ENCODE measurements at regions not wholly inside any gene's neighbourhood (a gene's known extent, or its start where the extent isn't known, plus 50 kb on each side); places are given as distances from the start of the nearest gene placed in this dataset.

- 47 to 54% methylated on average over 18 to 20 of the region's 20 CpGs for WGBS, 2 donors
- ATAC-seq (ENCODE audit: low FRiP score in 2 of 2) (peak in 1 of 2 donors; percentile 73), DNase-seq (no peak)
- H3K27me3 ChIP-seq, result no peaks in the 10 kb centered on the region
- no peak for TF ChIP-seq POLR2A (IDR thresholded peaks at IDR 0.05)
- TF ChIP-seq EP300 (IDR thresholded peaks at IDR 0.05), result no peak
- TF ChIP-seq CTCF (IDR thresholded peaks at IDR 0.05), result no peak
- no peak for TF ChIP-seq POLR2AphosphoS5 (IDR thresholded peaks at IDR 0.05)
- H3K9me3 ChIP-seq, result no peaks in the 10 kb centered on the region
- no peak overlapping the region for H3K27ac ChIP-seq
- no peak overlapping the region for H3K4me3 ChIP-seq
- no peaks in the 10 kb centered on the region for H3K36me3 ChIP-seq
- no peaks in the 10 kb centered on the region for H3K4me1 ChIP-seq
Observed at GRCh38 chr14:94867946-94868771, 98.2 kb upstream of the GSC start.

GRCh38 chr14:94867209-94867608, 97.3 kb upstream of the GSC start:
- Histone ChIP-seq H3K27ac (no peak overlapping the region), H3K9me3 (no peaks in the 10 kb centered on the region), H3K4me1 (no peaks in the 10 kb centered on the region), H3K36me3 (no peaks in the 10 kb centered on the region), H3K4me3 (no peak overlapping the region), H3K27me3 (no peaks in the 10 kb centered on the region)
- DNase-seq (no peak), ATAC-seq (ENCODE audit: low FRiP score in 2 of 2) (peak; percentile 21 to 44)
- 89 to 92% methylated on average over 6 of the region's 6 CpGs for WGBS, 2 donors
- no peak for TF ChIP-seq EP300 (IDR thresholded peaks at IDR 0.05)
- TF ChIP-seq POLR2AphosphoS5 (IDR thresholded peaks at IDR 0.05), result no peak
- no peak for TF ChIP-seq CTCF (IDR thresholded peaks at IDR 0.05)
- no peak for TF ChIP-seq POLR2A (IDR thresholded peaks at IDR 0.05)

- H3K27me3 ChIP-seq, result no peaks in the 10 kb centered on the region
- H3K36me3 ChIP-seq, result no peaks in the 10 kb centered on the region
- H3K4me1 ChIP-seq, result no peaks in the 10 kb centered on the region
- H3K4me3 ChIP-seq, result no peak overlapping the region
- H3K27ac ChIP-seq, result no peak overlapping the region
- TF ChIP-seq CTCF (IDR thresholded peaks at IDR 0.05) (no peak), POLR2AphosphoS5 (IDR thresholded peaks at IDR 0.05) (no peak), EP300 (IDR thresholded peaks at IDR 0.05) (no peak), POLR2A (IDR thresholded peaks at IDR 0.05) (no peak)
- ATAC-seq (ENCODE audit: low FRiP score in 2 of 2), result no peak
- no peaks in the 10 kb centered on the region for H3K9me3 ChIP-seq
- DNase-seq, result peak in 1 of 2 donors; percentile 79
- WGBS, 2 donors, result 24 to 36% methylated on average over 26 to 35 of the region's 45 CpGs
Observed at GRCh38 chr14:94864387-94865195, 94.7 kb upstream of the GSC start.

- Histone ChIP-seq H3K4me3 (no peak overlapping the region), H3K36me3 (no peaks in the 10 kb centered on the region), H3K9me3 (no peaks in the 10 kb centered on the region), H3K27me3 (no peaks in the 10 kb centered on the region), H3K27ac (no peak overlapping the region), H3K4me1 (no peaks in the 10 kb centered on the region)
- TF ChIP-seq POLR2A (IDR thresholded peaks at IDR 0.05) (no peak), POLR2AphosphoS5 (IDR thresholded peaks at IDR 0.05) (no peak), CTCF (IDR thresholded peaks at IDR 0.05) (no peak), EP300 (IDR thresholded peaks at IDR 0.05) (no peak)
- WGBS, 2 donors, result 88 to 95% methylated on average over 5 of the region's 5 CpGs
- ATAC-seq (ENCODE audit: low FRiP score in 2 of 2) (no peak), DNase-seq (no peak)
Observed at GRCh38 chr14:94863366-94863765, 93.5 kb upstream of the GSC start.
